HepG2 (cell line): ENCODE measurements at regions not wholly inside any gene's neighbourhood (a gene's known extent, or its start where the extent isn't known, plus 50 kb on each side); places are given as distances from the start of the nearest gene placed in this dataset.

Source experiments
- ATAC-seq: fragments of 200-7000 bp; cut with Tn5 transposase; 3 replicates; pipeline ENCODE4 v1.9.1; 2020; ENCODE audit warnings: mild to moderate bottlenecking, moderate library complexity
- BruUV-seq: library from RNA; stranded (reverse); fragments of 400-500 nt; replicated peaks from 2 replicates; lab custom pipeline; 2021; lab: Mats Ljungman, UMichigan
- CTCF ChIA-PET: fragments of 300-600 bp; formaldehyde crosslinking; extraction: SDS; loops from one replicate; lab custom pipeline; 2021; ENCODE audit warnings: low total read pairs, inconsistent platforms, low intra/inter-chr PET ratio; lab: Yijun Ruan, JAX
- POLR2A ChIA-PET: fragments of 350-600 bp; sonication (Branson Sonifier 250); formaldehyde crosslinking; loops from one replicate; lab custom pipeline; 2020; ENCODE audit warnings: antibody characterized with exemption, inconsistent platforms; lab: Yijun Ruan, JAX
- DNase-seq: peaks from one replicate; pipeline ENCODE4 v3.0.0-alpha.2; 2015; ENCODE audit warnings: low spot score
- FAIRE-seq: peaks from 3 replicates; lab custom pipeline; 2011; peaks lifted over from hg19 to GRCh38; lab: Jason Lieb, UNC
- H2AFZ ChIP-seq: one replicate; pipeline ENCODE4 v1.6.1; 2011; ENCODE audit warnings: low read length, inconsistent platforms
- H3K27ac ChIP-seq: fragments of 300-600 bp; 3 replicates; pipeline ENCODE4 v1.8.0; 2011; ENCODE audit warnings: mixed run types, mild to moderate bottlenecking, mixed read lengths, low read length, inconsistent platforms; ENCODE audit not compliant: insufficient read depth; ENCODE audit errors: extremely low read length
- H3K27me3 ChIP-seq, 2 experiments: fragments of 200-600 bp in 1 of 2; 2 replicates in 1 of 2; 3 replicates in 1 of 2; pipeline versions ENCODE4 v1.6.0 to v1.8.0; 2011; ENCODE audit warnings: low read length in 2 of 2, mild to moderate bottlenecking in 2 of 2, moderate library complexity in 2 of 2, inconsistent platforms in 1 of 2; ENCODE audit not compliant: insufficient read depth in 2 of 2, control insufficient read depth in 1 of 2
- H3K36me3 ChIP-seq, 2 experiments: fragments of 200-600 bp in 1 of 2; replicated peaks in 1 of 2; 2 replicates in 1 of 2; 3 replicates in 1 of 2; pipeline versions ENCODE4 v1.5.1 to v1.8.0; 2011; ENCODE audit warnings: low read length in 2 of 2, inconsistent platforms in 1 of 2; ENCODE audit not compliant: insufficient read depth in 2 of 2, control insufficient read depth in 1 of 2
- H3K4me1 ChIP-seq: 2 replicates; pipeline ENCODE4 v1.5.1; 2012; ENCODE audit warnings: low read length, inconsistent platforms; ENCODE audit not compliant: insufficient read depth
- H3K4me2 ChIP-seq: 2 replicates; pipeline ENCODE4 v1.6.0; 2011; ENCODE audit warnings: low read depth, low read length, inconsistent platforms
- H3K4me3 ChIP-seq, 3 experiments: fragments of 200-600 bp in 1 of 3; sonication (generic), shearing (Covaris generic) in 1 of 3; replicated peaks in 1 of 3; 2 replicates each; pipeline ENCODE4 v1.5.1; 2011 to 2016; ENCODE audit warnings: low read length in 3 of 3, inconsistent platforms in 2 of 3, low read depth in 2 of 3, mild to moderate bottlenecking in 2 of 3, control low read depth in 1 of 3, mixed read lengths in 1 of 3; ENCODE audit not compliant: insufficient read depth in 1 of 3
- H3K79me2 ChIP-seq: one replicate; pipeline ENCODE4 v1.6.1; 2011; ENCODE audit warnings: low read length, inconsistent platforms; ENCODE audit not compliant: insufficient read depth
- H3K9ac ChIP-seq: 2 replicates; pipeline ENCODE4 v1.6.0; 2011; ENCODE audit warnings: mild to moderate bottlenecking, low read depth, low read length, inconsistent platforms; ENCODE audit not compliant: insufficient read depth
- H3K9me3 ChIP-seq: 2 replicates; pipeline ENCODE4 v1.5.1; 2012; ENCODE audit warnings: mild to moderate bottlenecking, low read length
- H4K20me1 ChIP-seq: 2 replicates; pipeline ENCODE4 v1.6.0; 2011; ENCODE audit warnings: inconsistent platforms, mild to moderate bottlenecking, low read length, moderate library complexity; ENCODE audit not compliant: insufficient read depth
- AGO1 ChIP-seq: fragments of 200-400 bp; formaldehyde crosslinking; IDR thresholded peaks from 2 replicates; pipeline ENCODE4 v1.6.1; 2017; ENCODE audit warnings: mild to moderate bottlenecking, low read depth, low read length, moderate library complexity; ENCODE audit not compliant: poor library complexity, severe bottlenecking
- AGO2 ChIP-seq: fragments of 200-400 bp; formaldehyde crosslinking; optimal IDR thresholded peaks from 2 replicates; pipeline ENCODE3; 2017; ENCODE audit warnings: mild to moderate bottlenecking, low read depth, low read length, moderate library complexity
- BRCA1 ChIP-seq: sonication (generic); formaldehyde crosslinking; IDR thresholded peaks from 2 replicates; pipeline ENCODE4 v1.4.0; 2020; ENCODE audit warnings: missing genetic modification reagents
- BRF2 ChIP-seq: sonication (generic); formaldehyde crosslinking; IDR thresholded peaks from 2 replicates; pipeline ENCODE4 v1.8.1; 2022; ENCODE audit warnings: mild to moderate bottlenecking, missing genetic modification reagents
- ELF4 ChIP-seq: sonication (generic); formaldehyde crosslinking; IDR thresholded peaks from 2 replicates; pipeline ENCODE4 v1.5.0; 2020; ENCODE audit warnings: missing genetic modification reagents, mild to moderate bottlenecking, moderate library complexity, borderline replicate concordance
- FOXJ3 ChIP-seq: sonication (generic); formaldehyde crosslinking; IDR thresholded peaks from 2 replicates; pipeline ENCODE4 v1.4.0; 2020; ENCODE audit warnings: missing genetic modification reagents, mild to moderate bottlenecking, borderline replicate concordance
- HDAC1 ChIP-seq: sonication (generic); formaldehyde crosslinking; IDR thresholded peaks from 2 replicates; pipeline ENCODE4 v1.5.1; 2020; ENCODE audit warnings: mild to moderate bottlenecking, missing genetic modification reagents
- HOXA9 ChIP-seq: sonication (generic); formaldehyde crosslinking; IDR thresholded peaks from 2 replicates; pipeline ENCODE4 v1.8.1; 2022; ENCODE audit warnings: missing genetic modification reagents, mild to moderate bottlenecking, moderate library complexity, borderline replicate concordance
- KLF9 ChIP-seq: IDR thresholded peaks from 2 replicates; pipeline ENCODE4 v1.6.1; 2016; ENCODE audit warnings: low read depth
- SIN3A ChIP-seq: IDR thresholded peaks from 2 replicates; pipeline ENCODE4 v1.6.1; 2011; ENCODE audit warnings: low read depth, mild to moderate bottlenecking, control low read depth, low read length, borderline replicate concordance
- SMC3 ChIP-seq: IDR thresholded peaks from 2 replicates; pipeline ENCODE4 v1.6.1; 2011; ENCODE audit warnings: low read length, improper control_type of control experiment
- SNAPC5 ChIP-seq: sonication (generic); formaldehyde crosslinking; IDR thresholded peaks from 2 replicates; pipeline ENCODE4 v1.8.1; 2023; ENCODE audit warnings: mild to moderate bottlenecking, missing genetic modification reagents, borderline replicate concordance
- SRSF4 ChIP-seq: fragments of 200-400 bp; formaldehyde crosslinking; IDR thresholded peaks from one replicate; pipeline ENCODE4 v1.6.1; 2018; ENCODE audit warnings: mild to moderate bottlenecking, low read depth, low read length, moderate library complexity; ENCODE audit not compliant: poor library complexity, severe bottlenecking
- ZFAT ChIP-seq: sonication (generic); formaldehyde crosslinking; conservative IDR thresholded peaks from 2 replicates; pipeline ENCODE4 v1.8.1; 2023; ENCODE audit warnings: missing genetic modification reagents, inconsistent platforms
- ZNF761 ChIP-seq: sonication (generic); formaldehyde crosslinking; conservative IDR thresholded peaks from 2 replicates; pipeline ENCODE4 v1.4.0; 2020; ENCODE audit warnings: mild to moderate bottlenecking, missing genetic modification reagents
- WGBS: methylation state at CpG from one replicate; pipeline ENCODE4 v1.1.6; 2017; ENCODE audit warnings: low lambda C conversion rate; 5-methylcytosine and 5-hydroxymethylcytosine counted together
- in situ Hi-C: cut with HindIII; loops from 2 replicates; pipeline ENCODE4 v1.10.0; 2017; ENCODE audit warnings: low pct_unique_long_range_greater_than_20kb; ENCODE audit not compliant: extremely low pct_ligation_motif_present
- intact Hi-C: fragments of 100-400 bp; cut with micrococcal nuclease; formaldehyde crosslinking; loops from one replicate; pipeline ENCODE4 v1.10.0; 2022; ENCODE audit not compliant: unreplicated experiment
- TF ChIP-seq, protein P1 (sequence below): sonication (generic); formaldehyde crosslinking; IDR thresholded peaks from 2 replicates; pipeline ENCODE4 v1.4.0; 2020; ENCODE audit warnings: missing genetic modification reagents, borderline replicate concordance

DNA sequence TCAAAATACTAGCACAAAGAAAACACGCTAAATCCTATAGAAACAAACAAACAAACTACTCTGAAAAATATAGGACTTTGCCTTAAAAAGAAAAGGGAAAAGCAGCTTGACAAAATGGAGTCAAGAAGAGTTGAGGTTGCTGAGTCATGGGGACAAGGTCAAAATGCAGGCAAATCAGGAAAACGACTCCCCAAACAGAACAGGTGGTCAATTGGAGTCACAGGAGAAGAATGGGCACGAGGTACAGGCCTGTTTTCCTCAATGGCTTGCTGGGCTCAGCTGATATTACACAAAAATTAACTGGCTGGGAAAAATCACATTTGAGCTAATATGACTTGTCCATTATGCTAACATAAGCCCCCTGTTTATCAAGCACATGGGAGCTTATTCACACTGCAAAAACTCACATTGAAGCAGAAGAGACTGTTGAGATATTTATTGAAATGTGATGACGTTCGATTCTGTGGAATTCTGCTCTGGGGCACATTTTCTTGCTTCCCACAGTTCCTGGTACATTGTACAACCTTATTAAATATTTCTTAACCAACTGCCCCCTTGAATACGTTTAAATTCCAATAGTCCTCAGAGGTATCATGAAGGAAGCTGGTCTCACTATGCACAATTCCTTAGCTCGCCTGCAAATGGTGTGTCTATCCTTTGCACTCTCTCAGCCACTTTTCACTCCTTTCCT, 1622.1 kb downstream of the STIM2 start:
- TF ChIP-seq BRF2 (CRISPR knock-in tag) (no peak), SNAPC5 (CRISPR knock-in tag) (no peak), SIN3A (no peak), AGO1 (no peak)
- BruUV-seq = no TSS peak
- no peak for DNase-seq
- Histone ChIP-seq H3K4me2 (no peak overlapping the region), H4K20me1 (no peaks in the 10 kb centered on the region), H3K36me3 (no peaks in the 10 kb centered on the region), H3K27me3 (no peaks in the 10 kb centered on the region), H3K9ac (no peak overlapping the region), H3K27ac (no peak overlapping the region), H2AFZ (no peak overlapping the region), H3K4me1 (no peaks in the 10 kb centered on the region), H3K4me3 (no peak overlapping the region), H3K79me2 (no peaks in the 10 kb centered on the region), H3K9me3 (peaks cover 91% of the 10 kb centered on the region)
- intact Hi-C loops = no loop called here
- POLR2A ChIA-PET = no interaction called here
- CTCF ChIA-PET = no interaction called here
- FAIRE-seq = no peak
- no peak for ATAC-seq
- in situ Hi-C loops = no loop called here
- 2% methylated on average over 7 of the region's 7 CpGs for WGBS

- intact Hi-C loops = no loop called here
- ATAC-seq (no peak), FAIRE-seq (no peak), DNase-seq (no peak)
- Histone ChIP-seq H3K9ac (no peak overlapping the region), H3K4me2 (no peak overlapping the region), H4K20me1 (no peaks in the 10 kb centered on the region), H3K27ac (no peak overlapping the region), H3K36me3 (no peaks in the 10 kb centered on the region), H3K4me1 (no peaks in the 10 kb centered on the region), H3K27me3 (no peaks in the 10 kb centered on the region), H3K4me3 (no peak overlapping the region), H2AFZ (no peak overlapping the region), H3K9me3 (peaks cover 83% of the 10 kb centered on the region), H3K79me2 (no peaks in the 10 kb centered on the region)
- CTCF ChIA-PET = no interaction called here
- in situ Hi-C loops = no loop called here
- WGBS = 2% methylated on average over 1 of the region's 1 CpG
- BruUV-seq = no TSS peak
- POLR2A ChIA-PET = no interaction called here
- TF ChIP-seq BRCA1 = no peak
- TF ChIP-seq HDAC1 (CRISPR knock-in tag) = no peak
- TF ChIP-seq ELF4 (CRISPR knock-in tag) = no peak
- TF ChIP-seq, protein P1, sequence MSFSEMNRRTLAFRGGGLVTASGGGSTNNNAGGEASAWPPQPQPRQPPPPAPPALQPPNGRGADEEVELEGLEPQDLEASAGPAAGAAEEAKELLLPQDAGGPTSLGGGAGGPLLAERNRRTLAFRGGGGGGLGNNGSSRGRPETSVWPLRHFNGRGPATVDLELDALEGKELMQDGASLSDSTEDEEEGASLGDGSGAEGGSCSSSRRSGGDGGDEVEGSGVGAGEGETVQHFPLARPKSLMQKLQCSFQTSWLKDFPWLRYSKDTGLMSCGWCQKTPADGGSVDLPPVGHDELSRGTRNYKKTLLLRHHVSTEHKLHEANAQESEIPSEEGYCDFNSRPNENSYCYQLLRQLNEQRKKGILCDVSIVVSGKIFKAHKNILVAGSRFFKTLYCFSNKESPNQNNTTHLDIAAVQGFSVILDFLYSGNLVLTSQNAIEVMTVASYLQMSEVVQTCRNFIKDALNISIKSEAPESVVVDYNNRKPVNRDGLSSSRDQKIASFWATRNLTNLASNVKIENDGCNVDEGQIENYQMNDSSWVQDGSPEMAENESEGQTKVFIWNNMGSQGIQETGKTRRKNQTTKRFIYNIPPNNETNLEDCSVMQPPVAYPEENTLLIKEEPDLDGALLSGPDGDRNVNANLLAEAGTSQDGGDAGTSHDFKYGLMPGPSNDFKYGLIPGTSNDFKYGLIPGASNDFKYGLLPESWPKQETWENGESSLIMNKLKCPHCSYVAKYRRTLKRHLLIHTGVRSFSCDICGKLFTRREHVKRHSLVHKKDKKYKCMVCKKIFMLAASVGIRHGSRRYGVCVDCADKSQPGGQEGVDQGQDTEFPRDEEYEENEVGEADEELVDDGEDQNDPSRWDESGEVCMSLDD (CRISPR knock-in tag) = no peak
- no peak for TF ChIP-seq SRSF4
- no peak for TF ChIP-seq ZFAT (CRISPR knock-in tag)
- no peak for TF ChIP-seq AGO2
- no peak for TF ChIP-seq SMC3
- no peak for TF ChIP-seq ZNF761
- no peak for TF ChIP-seq HOXA9 (CRISPR knock-in tag)
- TF ChIP-seq FOXJ3 = no peak
- TF ChIP-seq KLF9 = no peak
Observed at GRCh38 chr4:28488021-28488420, 1627.4 kb downstream of the STIM2 start.
